ENCODE measurements at regions not wholly inside any gene's neighbourhood (a gene's known extent, or its start where the extent isn't known, plus 50 kb on each side); places are given as distances from the start of the nearest gene placed in this dataset.

DNA sequence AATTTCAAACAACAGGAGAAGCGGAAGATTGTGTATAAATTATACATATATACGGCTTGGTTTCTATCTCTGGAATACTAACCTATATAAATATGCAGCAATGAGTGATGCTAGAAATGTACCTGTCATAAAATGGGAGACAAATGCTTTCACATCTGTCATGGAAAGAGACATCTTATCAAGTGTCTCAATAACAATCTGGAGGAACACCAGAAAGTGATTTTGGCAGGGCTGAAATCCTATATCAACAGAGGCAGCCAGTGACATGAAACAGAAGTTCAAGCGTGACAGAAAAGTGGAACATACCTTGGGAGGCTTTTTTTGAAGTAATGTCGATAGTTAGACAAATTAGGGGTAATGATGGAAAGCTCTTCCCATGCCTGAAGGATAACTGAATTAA, 834.6 kb downstream of the JRKL start:
- TF ChIP-seq, protein P1, sequence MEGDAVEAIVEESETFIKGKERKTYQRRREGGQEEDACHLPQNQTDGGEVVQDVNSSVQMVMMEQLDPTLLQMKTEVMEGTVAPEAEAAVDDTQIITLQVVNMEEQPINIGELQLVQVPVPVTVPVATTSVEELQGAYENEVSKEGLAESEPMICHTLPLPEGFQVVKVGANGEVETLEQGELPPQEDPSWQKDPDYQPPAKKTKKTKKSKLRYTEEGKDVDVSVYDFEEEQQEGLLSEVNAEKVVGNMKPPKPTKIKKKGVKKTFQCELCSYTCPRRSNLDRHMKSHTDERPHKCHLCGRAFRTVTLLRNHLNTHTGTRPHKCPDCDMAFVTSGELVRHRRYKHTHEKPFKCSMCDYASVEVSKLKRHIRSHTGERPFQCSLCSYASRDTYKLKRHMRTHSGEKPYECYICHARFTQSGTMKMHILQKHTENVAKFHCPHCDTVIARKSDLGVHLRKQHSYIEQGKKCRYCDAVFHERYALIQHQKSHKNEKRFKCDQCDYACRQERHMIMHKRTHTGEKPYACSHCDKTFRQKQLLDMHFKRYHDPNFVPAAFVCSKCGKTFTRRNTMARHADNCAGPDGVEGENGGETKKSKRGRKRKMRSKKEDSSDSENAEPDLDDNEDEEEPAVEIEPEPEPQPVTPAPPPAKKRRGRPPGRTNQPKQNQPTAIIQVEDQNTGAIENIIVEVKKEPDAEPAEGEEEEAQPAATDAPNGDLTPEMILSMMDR (IDR thresholded peaks at IDR 0.05): no peak
- no peak for TF ChIP-seq EP300 (IDR thresholded peaks at IDR 0.05; ENCODE audit: low read depth)
- no peak for TF ChIP-seq POLR2A (IDR thresholded peaks at IDR 0.05)
- TF ChIP-seq POLR2AphosphoS5 (IDR thresholded peaks at IDR 0.05): no peak
